ENCODE measurements at regions not wholly inside any gene's neighbourhood (a gene's known extent, or its start where the extent isn't known, plus 50 kb on each side); places are given as distances from the start of the nearest gene placed in this dataset.

DNA sequence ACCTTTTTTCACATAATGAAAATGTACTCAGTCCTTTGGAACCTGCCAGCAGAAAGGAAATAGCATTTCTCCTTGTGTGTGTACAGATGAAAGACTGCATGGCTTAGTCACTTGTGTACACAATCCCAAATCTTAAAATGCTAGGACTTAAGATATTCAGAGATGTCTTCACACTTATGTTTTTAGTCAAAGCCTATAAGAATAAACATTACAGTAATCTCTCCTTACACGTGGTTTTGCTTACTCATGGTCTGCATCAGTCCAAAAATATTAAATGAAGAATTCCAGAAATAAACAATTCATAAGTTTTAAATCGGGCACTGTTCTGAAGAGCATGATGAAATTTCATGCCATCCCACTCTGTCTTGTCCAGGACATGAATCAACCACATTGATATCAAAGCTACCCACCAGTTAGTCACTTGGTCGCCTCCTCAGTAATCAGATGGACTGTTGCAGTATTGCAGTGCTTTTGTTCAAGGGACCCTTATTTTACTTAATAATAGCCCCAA, 75.7 kb upstream of the RRP15 start:
- DNase-seq (no peak), FAIRE-seq (no peak)
- no peak overlapping the region for H3K4me3 ChIP-seq (ENCODE audit: low read depth in 1 of 3, low read length in 3 of 3)
- H3K9me3 ChIP-seq (ENCODE audit: control insufficient read depth in 2 of 2, insufficient read depth in 1 of 2, low read depth in 1 of 2, low read length in 1 of 2): no peaks in the 10 kb centered on the region
- no peaks in the 10 kb centered on the region for H3K27me3 ChIP-seq (ENCODE audit: control insufficient read depth in 3 of 3, insufficient read depth in 3 of 3, low read length in 3 of 3)
- H3K27ac ChIP-seq (ENCODE audit: low read depth in 1 of 3, low read length in 2 of 3): no peak overlapping the region
- WGBS, 3 donors: 63 to 67% (median 63%) methylated on average over 3 of the region's 3 CpGs
- no peaks in the 10 kb centered on the region for H3K4me1 ChIP-seq (ENCODE audit: control insufficient read depth in 3 of 3, insufficient read depth in 2 of 3, low read depth in 1 of 3, low read length in 2 of 3)
- H3K36me3 ChIP-seq (ENCODE audit: control insufficient read depth in 3 of 3, insufficient read depth in 2 of 3, low read depth in 1 of 3, low read length in 3 of 3): no peaks in the 10 kb centered on the region

DNA sequence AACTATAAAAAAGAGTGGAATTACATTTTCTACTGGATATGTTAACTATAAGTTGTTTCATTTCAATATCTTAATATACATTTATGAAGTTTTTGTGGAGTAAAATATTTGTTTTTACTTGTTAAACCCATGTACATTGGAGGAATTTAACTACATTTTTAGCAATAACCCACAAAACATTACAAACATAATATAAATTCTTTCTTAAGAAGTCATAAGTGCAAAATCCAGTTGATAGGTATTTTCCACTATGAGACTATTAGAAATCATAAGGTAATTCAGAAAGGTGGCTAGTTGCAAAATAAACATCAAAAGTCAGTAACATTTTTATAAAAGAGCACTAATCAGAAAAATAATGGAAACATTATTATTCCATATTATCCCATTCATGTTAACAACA, 73.9 kb upstream of the RRP15 start:
- Histone ChIP-seq H3K9me3 (ENCODE audit: control insufficient read depth in 2 of 2, insufficient read depth in 1 of 2, low read depth in 1 of 2, low read length in 1 of 2) (no peaks in the 10 kb centered on the region), H3K4me3 (ENCODE audit: low read depth in 1 of 3, low read length in 3 of 3) (no peak overlapping the region), H3K27me3 (ENCODE audit: control insufficient read depth in 3 of 3, insufficient read depth in 3 of 3, low read length in 3 of 3) (no peaks in the 10 kb centered on the region), H3K27ac (ENCODE audit: low read depth in 1 of 3, low read length in 2 of 3) (no peak overlapping the region), H3K4me1 (ENCODE audit: control insufficient read depth in 3 of 3, insufficient read depth in 2 of 3, low read depth in 1 of 3, low read length in 2 of 3) (no peaks in the 10 kb centered on the region), H3K36me3 (ENCODE audit: control insufficient read depth in 3 of 3, insufficient read depth in 2 of 3, low read depth in 1 of 3, low read length in 3 of 3) (no peaks in the 10 kb centered on the region)
- DNase-seq: no peak
- no peak for FAIRE-seq

DNA sequence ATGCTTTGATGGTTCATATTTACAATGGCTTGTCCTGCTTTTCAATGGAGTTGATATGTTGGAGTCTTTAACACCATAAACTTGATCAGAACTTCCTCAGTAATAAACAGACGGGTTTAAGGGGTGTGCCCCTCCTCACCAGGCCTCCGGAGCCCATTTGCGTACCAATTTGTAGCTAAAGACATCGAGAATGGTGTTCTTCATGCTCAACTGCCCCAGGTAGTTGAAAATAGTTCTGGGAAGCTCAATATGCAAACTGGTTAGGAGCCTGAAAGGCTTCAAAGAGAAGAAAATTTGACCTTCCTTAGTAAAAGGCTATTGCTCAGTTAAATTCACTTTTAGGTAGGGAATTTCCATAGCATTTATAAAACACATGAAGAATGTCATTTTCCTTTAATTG, 68.1 kb upstream of the RRP15 start:
- H3K4me1 ChIP-seq (ENCODE audit: control insufficient read depth in 3 of 3, insufficient read depth in 2 of 3, low read depth in 1 of 3, low read length in 2 of 3): no peaks in the 10 kb centered on the region
- H3K9me3 ChIP-seq (ENCODE audit: control insufficient read depth in 2 of 2, insufficient read depth in 1 of 2, low read depth in 1 of 2, low read length in 1 of 2): no peaks in the 10 kb centered on the region
- 34 to 61% (median 60%) methylated on average over 4 of the region's 4 CpGs for WGBS, 3 donors

DNA sequence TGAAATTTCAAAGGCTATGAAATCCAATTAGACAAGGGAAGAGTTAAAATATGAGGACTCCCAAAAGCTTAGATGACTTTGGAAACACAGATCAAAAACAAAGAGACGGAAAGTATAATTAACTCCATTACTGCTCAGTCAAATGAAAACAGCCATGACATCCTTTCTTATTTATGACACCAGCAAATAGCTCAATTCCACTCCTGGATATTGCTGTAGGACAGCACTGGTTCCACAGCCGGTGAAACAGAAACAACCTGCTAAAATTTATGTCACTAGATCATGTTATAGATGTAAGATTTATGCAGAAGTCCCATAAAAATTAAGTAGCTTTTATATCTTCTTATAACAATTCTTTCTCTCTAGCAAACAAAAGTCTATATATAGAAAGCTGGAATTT, 65.6 kb upstream of the RRP15 start:
- no peaks in the 10 kb centered on the region for H3K4me1 ChIP-seq (ENCODE audit: control insufficient read depth in 3 of 3, insufficient read depth in 2 of 3, low read depth in 1 of 3, low read length in 2 of 3)
- no peak overlapping the region for H3K4me3 ChIP-seq (ENCODE audit: low read depth in 1 of 3, low read length in 3 of 3)
- no peaks in the 10 kb centered on the region for H3K36me3 ChIP-seq (ENCODE audit: control insufficient read depth in 3 of 3, insufficient read depth in 2 of 3, low read depth in 1 of 3, low read length in 3 of 3)
- DNase-seq (no peak), FAIRE-seq (no peak)
- WGBS, 3 donors: 53 to 71% (median 68%) methylated on average over 2 of the region's 2 CpGs
- H3K27ac ChIP-seq (ENCODE audit: low read depth in 1 of 3, low read length in 2 of 3): no peak overlapping the region
- no peaks in the 10 kb centered on the region for H3K9me3 ChIP-seq (ENCODE audit: control insufficient read depth in 2 of 2, insufficient read depth in 1 of 2, low read depth in 1 of 2, low read length in 1 of 2)
- no peaks in the 10 kb centered on the region for H3K27me3 ChIP-seq (ENCODE audit: control insufficient read depth in 3 of 3, insufficient read depth in 3 of 3, low read length in 3 of 3)

More for the DNA sequence above, 68.1 kb upstream of the RRP15 start:
- H3K27ac ChIP-seq (ENCODE audit: low read depth in 1 of 3, low read length in 2 of 3): no peak overlapping the region
- no peaks in the 10 kb centered on the region for H3K27me3 ChIP-seq (ENCODE audit: control insufficient read depth in 3 of 3, insufficient read depth in 3 of 3, low read length in 3 of 3)
- H3K36me3 ChIP-seq (ENCODE audit: control insufficient read depth in 3 of 3, insufficient read depth in 2 of 3, low read depth in 1 of 3, low read length in 3 of 3): no peaks in the 10 kb centered on the region
- no peak for DNase-seq
- FAIRE-seq: no peak
- H3K4me3 ChIP-seq (ENCODE audit: low read depth in 1 of 3, low read length in 3 of 3): no peak overlapping the region

DNA sequence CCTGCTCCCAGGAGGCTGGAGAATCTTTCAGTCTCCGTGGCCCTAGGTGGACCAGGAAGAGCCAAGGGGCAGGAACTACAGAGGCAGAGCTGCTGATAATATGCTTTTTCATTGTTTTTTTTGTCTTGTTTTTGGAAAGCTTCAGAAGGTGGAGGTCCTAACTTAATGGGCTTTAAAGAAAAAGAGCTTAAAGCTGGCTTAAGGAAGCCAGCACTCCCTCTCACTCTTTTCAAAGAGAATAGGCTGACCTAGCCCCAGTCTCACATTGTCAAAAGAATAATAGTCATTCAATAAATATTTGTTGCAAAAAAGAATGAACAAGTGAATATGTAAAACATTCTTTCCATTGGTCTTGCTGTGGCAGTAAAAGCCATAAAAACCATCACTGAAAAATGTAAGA, 61.0 kb upstream of the RRP15 start:
- no peaks in the 10 kb centered on the region for H3K36me3 ChIP-seq (ENCODE audit: control insufficient read depth in 3 of 3, insufficient read depth in 2 of 3, low read depth in 1 of 3, low read length in 3 of 3)
- no peak overlapping the region for H3K4me3 ChIP-seq (ENCODE audit: low read depth in 1 of 3, low read length in 3 of 3)
- H3K27me3 ChIP-seq (ENCODE audit: control insufficient read depth in 3 of 3, insufficient read depth in 3 of 3, low read length in 3 of 3): no peaks in the 10 kb centered on the region
- WGBS, 3 donors: 53 to 79% (median 72%) methylated on average over 1 of the region's 1 CpG
- no peaks in the 10 kb centered on the region for H3K9me3 ChIP-seq (ENCODE audit: control insufficient read depth in 2 of 2, insufficient read depth in 1 of 2, low read depth in 1 of 2, low read length in 1 of 2)
- no peaks in the 10 kb centered on the region for H3K4me1 ChIP-seq (ENCODE audit: control insufficient read depth in 3 of 3, insufficient read depth in 2 of 3, low read depth in 1 of 3, low read length in 2 of 3)
- no peak for DNase-seq
- no peak overlapping the region for H3K27ac ChIP-seq (ENCODE audit: low read depth in 1 of 3, low read length in 2 of 3)
- no peak for FAIRE-seq

DNA sequence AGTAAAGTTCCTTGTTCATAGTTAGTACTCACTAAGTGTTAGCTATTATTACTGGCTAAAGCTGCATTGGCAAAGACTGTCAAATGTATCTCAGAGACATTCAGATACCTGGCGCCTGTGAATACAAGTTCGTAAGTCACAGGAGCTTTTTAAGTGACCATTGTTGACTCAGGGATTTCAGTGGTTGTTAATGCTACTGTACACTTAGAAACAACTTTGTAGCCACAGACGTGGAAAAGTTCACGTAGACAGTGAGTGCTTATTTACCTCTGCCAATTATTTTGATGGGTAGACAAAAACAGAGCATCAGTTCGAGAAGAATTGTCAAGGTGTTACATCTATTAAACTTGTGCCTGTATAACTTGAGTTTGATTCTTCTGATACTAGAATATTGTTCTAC, 59.1 kb upstream of the RRP15 start:
- no peak for FAIRE-seq
- 23 to 67% (median 38%) methylated on average over 5 of the region's 5 CpGs for WGBS, 3 donors

More for the DNA sequence above, 59.1 kb upstream of the RRP15 start:
- DNase-seq: no peak
- Histone ChIP-seq H3K4me3 (ENCODE audit: low read depth in 1 of 3, low read length in 3 of 3) (no peak overlapping the region), H3K36me3 (ENCODE audit: control insufficient read depth in 3 of 3, insufficient read depth in 2 of 3, low read depth in 1 of 3, low read length in 3 of 3) (no peaks in the 10 kb centered on the region), H3K4me1 (ENCODE audit: control insufficient read depth in 3 of 3, insufficient read depth in 2 of 3, low read depth in 1 of 3, low read length in 2 of 3) (no peaks in the 10 kb centered on the region), H3K9me3 (ENCODE audit: control insufficient read depth in 2 of 2, insufficient read depth in 1 of 2, low read depth in 1 of 2, low read length in 1 of 2) (no peaks in the 10 kb centered on the region), H3K27me3 (ENCODE audit: control insufficient read depth in 3 of 3, insufficient read depth in 3 of 3, low read length in 3 of 3) (no peaks in the 10 kb centered on the region), H3K27ac (ENCODE audit: low read depth in 1 of 3, low read length in 2 of 3) (no peak overlapping the region)

All from small intestine (tissue), 7 donors.